Psoas muscle (tissue), 7 donors: ENCODE measurements at regions not wholly inside any gene's neighbourhood (a gene's known extent, or its start where the extent isn't known, plus 50 kb on each side); places are given as distances from the start of the nearest gene placed in this dataset.
"Not testable (repeated sequence)": the region's sequence is repeated elsewhere in the genome, so short reads cannot be mapped to it uniquely, and the experiment has no call there.

Experiments used
- ATAC-seq, 4 donors: fragments of 200-7000 bp; cut with Tn5 transposase; one replicate each; pipeline ENCODE4 v1.9.1; 2020; ENCODE audit warnings: moderate library complexity in 3 of 4, mild to moderate bottlenecking in 2 of 4
- DNase-seq, 2 donors: peaks; one replicate each; pipeline ENCODE4 v3.0.0-alpha.2; 2020
- H3K27ac ChIP-seq: fragments of 200-600 bp; one replicate; pipeline ENCODE4 v1.8.0; 2022
- H3K27me3 ChIP-seq, 3 donors: fragments of 200-600 bp in 1 of 3; one replicate each; pipeline versions ENCODE4 v1.6.1 to v1.8.0; 2013 to 2022; ENCODE audit warnings: low read length in 2 of 3, mild to moderate bottlenecking in 2 of 3, moderate library complexity in 1 of 3; ENCODE audit not compliant: insufficient read depth in 3 of 3
- H3K36me3 ChIP-seq, 2 donors: fragments of 200-600 bp in 1 of 2; one replicate each; pipeline versions ENCODE4 v1.6.1 to v1.8.0; 2013 to 2022; ENCODE audit warnings: low read depth in 1 of 2, mild to moderate bottlenecking in 1 of 2, moderate library complexity in 1 of 2; ENCODE audit not compliant: insufficient read depth in 1 of 2
- H3K4me1 ChIP-seq: fragments of 200-600 bp; one replicate; pipeline ENCODE4 v1.8.0; 2022
- H3K4me3 ChIP-seq: fragments of 200-600 bp; one replicate; pipeline ENCODE4 v1.8.0; 2022; ENCODE audit warnings: mild to moderate bottlenecking
- H3K9me3 ChIP-seq: fragments of 200-600 bp; one replicate; pipeline ENCODE4 v1.8.0; 2022
- CTCF ChIP-seq: fragments of 200-600 bp; IDR thresholded peaks from one replicate; pipeline ENCODE4 v1.8.0; 2022; ENCODE audit warnings: antibody characterized with exemption
- WGBS, 3 donors: extraction: QIAGEN DNeasy Blood & Tissue Kit; methylation state at CpG; one replicate each; pipeline versions ENCODE4 v1.1.6 to v1.1.7; 2013; 5-methylcytosine and 5-hydroxymethylcytosine counted together
- intact Hi-C, 2 donors: fragments of 100-400 bp; cut with DNase I; formaldehyde crosslinking; loops; one replicate each; pipeline versions ENCODE4 v1.11.0 to v1.14.2; 2022
- donor health status: healthy with polysubstance abuse.
- donor health status: DM: no; HTN: no; CAD: no; lungs with moderate emphysema.
- donor health status: Bipolar disorder and iron deficiency.
- donor health status: healthy.
- donor health status: DM: yes; HTN: yes; CAD: no.
- donor health status: DM: no; HTN: no; CAD: no.
- donor health status: DM: yes; HTN: yes; CAD: no.

- 57 to 65% (median 60%) methylated on average over 1 of the region's 1 CpG for WGBS, 3 donors
- intact Hi-C loops = no loop called here
- Histone ChIP-seq H3K27me3 (no peaks in the 10 kb centered on the region), H3K4me3 (no peak overlapping the region), H3K27ac (no peak overlapping the region), H3K36me3 (no peaks in the 10 kb centered on the region), H3K4me1 (no peaks in the 10 kb centered on the region), H3K9me3 (no peaks in the 10 kb centered on the region)
- ATAC-seq (no peak), DNase-seq (no peak)
- no peak for TF ChIP-seq CTCF
Observed at GRCh38 chr2:35591886-35592285, 763.7 kb upstream of the CRIM1 start.

- no peaks in the 10 kb centered on the region for H3K27me3 ChIP-seq
- intact Hi-C loops = no loop called here
- no peaks in the 10 kb centered on the region for H3K4me1 ChIP-seq
- 81 to 89% (median 85%) methylated on average over 5 of the region's 5 CpGs for WGBS, 3 donors
- DNase-seq = no peak
- no peak overlapping the region for H3K4me3 ChIP-seq
- no peaks in the 10 kb centered on the region for H3K9me3 ChIP-seq
- TF ChIP-seq CTCF = no peak
- ATAC-seq = no peak
- no peaks in the 10 kb centered on the region for H3K36me3 ChIP-seq
- no peak overlapping the region for H3K27ac ChIP-seq
Observed at GRCh38 chr2:35585972-35586371, 769.6 kb upstream of the CRIM1 start.

- Histone ChIP-seq H3K27me3 (no peaks in the 10 kb centered on the region), H3K27ac (no peak overlapping the region), H3K36me3 (no peaks in the 10 kb centered on the region), H3K4me1 (no peaks in the 10 kb centered on the region), H3K9me3 (no peaks in the 10 kb centered on the region), H3K4me3 (no peak overlapping the region)
- TF ChIP-seq CTCF = no peak
- ATAC-seq (no peak), DNase-seq (no peak)
- 75% methylated on average over 4 of the region's 4 CpGs for WGBS, 3 donors
- intact Hi-C loops = no loop called here
Observed at GRCh38 chr2:35582637-35583036, 772.9 kb upstream of the CRIM1 start.

GRCh38 chr2:35580956-35581355 lies 774.6 kb upstream of the CRIM1 start:
- H3K27ac ChIP-seq = no peak overlapping the region
- H3K27me3 ChIP-seq = no peaks in the 10 kb centered on the region
- intact Hi-C loops = no loop called here
- TF ChIP-seq CTCF = no peak
- no peak overlapping the region for H3K4me3 ChIP-seq
- DNase-seq = no peak
- ATAC-seq = no peak
- WGBS, 3 donors = 83 to 93% (median 86%) methylated on average over 2 of the region's 2 CpGs
- H3K9me3 ChIP-seq = no peaks in the 10 kb centered on the region
- H3K36me3 ChIP-seq = no peaks in the 10 kb centered on the region
- H3K4me1 ChIP-seq = no peaks in the 10 kb centered on the region

GRCh38 chr2:35568574-35568973 lies 787.0 kb upstream of the CRIM1 start:
- WGBS, 3 donors = 83 to 92% (median 86%) methylated on average over 13 to 14 of the region's 14 CpGs
- H3K9me3 ChIP-seq, H3K4me3 ChIP-seq, H3K4me1 ChIP-seq, ATAC-seq, intact Hi-C loops, H3K27ac ChIP-seq, H3K27me3 ChIP-seq, H3K36me3 ChIP-seq: not testable (repeated sequence)
- DNase-seq = peak in 1 of 2 donors; percentile 25
